Neuron (in vitro differentiated cells): ENCODE measurements at regions not wholly inside any gene's neighbourhood (a gene's known extent, or its start where the extent isn't known, plus 50 kb on each side); places are given as distances from the start of the nearest gene placed in this dataset.

ENCODE experiments used
- H2AFZ ChIP-seq: one replicate; pipeline ENCODE4 v1.6.1; 2013; ENCODE audit warnings: low read depth, mild to moderate bottlenecking, inconsistent platforms, low read length, moderate library complexity
- H3K27me3 ChIP-seq: one replicate; pipeline ENCODE4 v1.6.1; 2013; ENCODE audit warnings: low read length; ENCODE audit not compliant: insufficient read depth
- H3K36me3 ChIP-seq: one replicate; pipeline ENCODE4 v1.6.1; 2013; ENCODE audit warnings: low read length; ENCODE audit not compliant: insufficient read depth
- H3K4me1 ChIP-seq: one replicate; pipeline ENCODE4 v1.6.1; 2013; ENCODE audit warnings: low read length; ENCODE audit not compliant: insufficient read depth
- H3K4me3 ChIP-seq: 2 replicates; pipeline ENCODE4 v1.5.1; 2013; ENCODE audit warnings: mild to moderate bottlenecking, low read length, moderate library complexity
- H3K9me3 ChIP-seq: one replicate; pipeline ENCODE4 v1.6.1; 2013; ENCODE audit warnings: low read length

GRCh38 chr1:87215592-87215991, 113.1 kb upstream of the LMO4 start:
- H3K36me3 ChIP-seq = no peaks in the 10 kb centered on the region
- H3K4me3 ChIP-seq = no peak overlapping the region
- H3K4me1 ChIP-seq = no peaks in the 10 kb centered on the region
- H3K9me3 ChIP-seq = no peaks in the 10 kb centered on the region
- H2AFZ ChIP-seq = no peak overlapping the region
- no peaks in the 10 kb centered on the region for H3K27me3 ChIP-seq

GRCh38 chr1:87218618-87219017, 110.1 kb upstream of the LMO4 start:
- no peaks in the 10 kb centered on the region for H3K9me3 ChIP-seq
- H3K4me3 ChIP-seq = no peak overlapping the region
- no peak overlapping the region for H2AFZ ChIP-seq
- no peaks in the 10 kb centered on the region for H3K36me3 ChIP-seq
- no peaks in the 10 kb centered on the region for H3K4me1 ChIP-seq
- no peaks in the 10 kb centered on the region for H3K27me3 ChIP-seq

GRCh38 chr1:87219141-87219540, 109.5 kb upstream of the LMO4 start:
- H3K4me1 ChIP-seq = no peaks in the 10 kb centered on the region
- H3K9me3 ChIP-seq = no peaks in the 10 kb centered on the region
- H2AFZ ChIP-seq = no peak overlapping the region
- no peaks in the 10 kb centered on the region for H3K27me3 ChIP-seq
- no peak overlapping the region for H3K4me3 ChIP-seq
- H3K36me3 ChIP-seq = no peaks in the 10 kb centered on the region

GRCh38 chr1:87219626-87220025, 109.1 kb upstream of the LMO4 start:
- Histone ChIP-seq H3K9me3 (no peaks in the 10 kb centered on the region), H3K4me3 (no peak overlapping the region), H3K36me3 (no peaks in the 10 kb centered on the region), H3K4me1 (no peaks in the 10 kb centered on the region), H3K27me3 (no peaks in the 10 kb centered on the region), H2AFZ (no peak overlapping the region)

- no peak overlapping the region for H2AFZ ChIP-seq
- no peaks in the 10 kb centered on the region for H3K4me1 ChIP-seq
- no peaks in the 10 kb centered on the region for H3K9me3 ChIP-seq
- H3K4me3 ChIP-seq = no peak overlapping the region
- no peaks in the 10 kb centered on the region for H3K27me3 ChIP-seq
- H3K36me3 ChIP-seq = no peaks in the 10 kb centered on the region
These were observed 107.7 kb upstream of the LMO4 start for GRCh38 chr1:87220993-87221392.

- no peaks in the 10 kb centered on the region for H3K27me3 ChIP-seq
- H3K4me3 ChIP-seq = no peak overlapping the region
- no peaks in the 10 kb centered on the region for H3K36me3 ChIP-seq
- peaks cover 5% of the 10 kb centered on the region for H3K4me1 ChIP-seq
- H2AFZ ChIP-seq = no peak overlapping the region
- H3K9me3 ChIP-seq = no peaks in the 10 kb centered on the region
These were observed 104.5 kb upstream of the LMO4 start for GRCh38 chr1:87224201-87224600.

GRCh38 chr1:87225171-87225570, 103.5 kb upstream of the LMO4 start:
- no peaks in the 10 kb centered on the region for H3K36me3 ChIP-seq
- H3K4me3 ChIP-seq = no peak overlapping the region
- H3K9me3 ChIP-seq = no peaks in the 10 kb centered on the region

GRCh38 chr1:87226341-87226760, 102.3 kb upstream of the LMO4 start:
- H3K36me3 ChIP-seq = no peaks in the 10 kb centered on the region
- H3K27me3 ChIP-seq = no peaks in the 10 kb centered on the region
- H3K9me3 ChIP-seq = no peaks in the 10 kb centered on the region
- H2AFZ ChIP-seq = no peak overlapping the region
- H3K4me1 ChIP-seq = peaks cover 5% of the 10 kb centered on the region
- H3K4me3 ChIP-seq = no peak overlapping the region

More at GRCh38 chr1:87225171-87225570, 103.5 kb upstream of the LMO4 start:
- Histone ChIP-seq H3K4me1 (peaks cover 5% of the 10 kb centered on the region), H3K27me3 (no peaks in the 10 kb centered on the region), H2AFZ (no peak overlapping the region)

- H3K4me1 ChIP-seq = peaks cover 5% of the 10 kb centered on the region
- no peaks in the 10 kb centered on the region for H3K36me3 ChIP-seq
- peaks cover under 1% of the 10 kb centered on the region for H3K27me3 ChIP-seq
- H2AFZ ChIP-seq = no peak overlapping the region
- no peak overlapping the region for H3K4me3 ChIP-seq
- H3K9me3 ChIP-seq = no peaks in the 10 kb centered on the region
These were observed 101.0 kb upstream of the LMO4 start for GRCh38 chr1:87227651-87228050.

GRCh38 chr1:87230501-87230900, 98.2 kb upstream of the LMO4 start:
- Histone ChIP-seq H3K27me3 (peaks cover 2% of the 10 kb centered on the region), H3K36me3 (no peaks in the 10 kb centered on the region), H2AFZ (no peak overlapping the region), H3K9me3 (no peaks in the 10 kb centered on the region), H3K4me3 (no peak overlapping the region), H3K4me1 (peaks cover 5% of the 10 kb centered on the region)

GRCh38 chr1:87231703-87232367, 96.8 kb upstream of the LMO4 start:
- Histone ChIP-seq H3K4me3 (no peak overlapping the region), H3K36me3 (no peaks in the 10 kb centered on the region), H2AFZ (no peak overlapping the region), H3K4me1 (no peaks in the 10 kb centered on the region), H3K27me3 (peaks cover 2% of the 10 kb centered on the region), H3K9me3 (no peaks in the 10 kb centered on the region)

- no peaks in the 10 kb centered on the region for H3K9me3 ChIP-seq
- H3K4me1 ChIP-seq = no peaks in the 10 kb centered on the region
- H3K27me3 ChIP-seq = peaks cover 2% of the 10 kb centered on the region
- H3K4me3 ChIP-seq = no peak overlapping the region
- no peak overlapping the region for H2AFZ ChIP-seq
- no peaks in the 10 kb centered on the region for H3K36me3 ChIP-seq
These were observed 92.1 kb upstream of the LMO4 start for GRCh38 chr1:87236585-87236984.

GRCh38 chr1:87239997-87240605, 88.6 kb upstream of the LMO4 start:
- Histone ChIP-seq H2AFZ (no peak overlapping the region), H3K36me3 (no peaks in the 10 kb centered on the region), H3K4me3 (no peak overlapping the region), H3K9me3 (no peaks in the 10 kb centered on the region), H3K4me1 (no peaks in the 10 kb centered on the region), H3K27me3 (no peaks in the 10 kb centered on the region)
